Peyer's patch (tissue), 4 donors: ENCODE measurements at regions not wholly inside any gene's neighbourhood (a gene's known extent, or its start where the extent isn't known, plus 50 kb on each side); places are given as distances from the start of the nearest gene placed in this dataset.

Source experiments
- CTCF ChIP-seq, 6 experiments: fragments of 450-650 bp in 4 of 6; fragments of 200-600 bp in 2 of 6; sonication (generic) in 1 of 6; IDR thresholded peaks; one replicate each; pipeline ENCODE4 v1.5.1; 2017 to 2019; ENCODE audit warnings: antibody characterized with exemption in 6 of 6, mild to moderate bottlenecking in 3 of 6, moderate library complexity in 1 of 6
- POLR2A ChIP-seq, 2 donors: fragments of 450-650 bp; IDR thresholded peaks; one replicate each; pipeline ENCODE4 v1.5.1; 2017; ENCODE audit warnings: antibody characterized with exemption in 2 of 2, mild to moderate bottlenecking in 2 of 2, moderate library complexity in 2 of 2

- TF ChIP-seq CTCF (IDR thresholded peaks at IDR 0.05): no peak
- TF ChIP-seq POLR2A (IDR thresholded peaks at IDR 0.05): no peak
Observed at GRCh38 chr14:47746986-47747385, 71.6 kb upstream of the MDGA2 start.
